GM12878 (cell line): ENCODE measurements at regions not wholly inside any gene's neighbourhood (a gene's known extent, or its start where the extent isn't known, plus 50 kb on each side); places are given as distances from the start of the nearest gene placed in this dataset.

Experiments used
- ATF7 ChIP-seq: fragments of 450-650 bp; IDR thresholded peaks from 2 replicates; pipeline ENCODE4 v1.6.1; 2016; ENCODE audit warnings: low read depth, mild to moderate bottlenecking
- EP300 ChIP-seq, 2 experiments: fragments of 150-350 bp in 1 of 2; IDR thresholded peaks; 2 replicates each; pipeline ENCODE4 v1.6.1; 2011 to 2012; ENCODE audit warnings: low read depth in 2 of 2, low read length in 2 of 2, borderline replicate concordance in 1 of 2, improper control_type of control experiment in 1 of 2, inconsistent platforms in 1 of 2; ENCODE audit not compliant: control insufficient read depth in 1 of 2
- FOS ChIP-seq: IDR thresholded peaks from 3 replicates; pipeline ENCODE4 v1.6.1; 2011; ENCODE audit warnings: borderline replicate concordance; ENCODE audit not compliant: insufficient read length; ENCODE audit errors: extremely low read depth
- FOXM1 ChIP-seq: IDR thresholded peaks from 2 replicates; pipeline ENCODE4 v1.6.1; 2012; ENCODE audit warnings: low read depth, mild to moderate bottlenecking, inconsistent platforms, low read length, moderate library complexity
- JUNB ChIP-seq: IDR thresholded peaks from 2 replicates; pipeline ENCODE4 v1.6.1; 2016; ENCODE audit warnings: antibody characterized with exemption, mild to moderate bottlenecking
- POLR2A ChIP-seq: IDR thresholded peaks from 2 replicates; pipeline ENCODE4 v1.6.1; 2011; ENCODE audit warnings: low read depth, mild to moderate bottlenecking, low read length
- PRDM15 ChIP-seq: fragments of 450-650 bp; formaldehyde crosslinking; IDR thresholded peaks from 2 replicates; pipeline ENCODE4 v1.4.0; 2020; ENCODE audit warnings: mild to moderate bottlenecking, moderate library complexity
- TAF1 ChIP-seq: IDR thresholded peaks from 2 replicates; pipeline ENCODE4 v1.6.1; 2011; ENCODE audit warnings: mild to moderate bottlenecking, low read depth, low read length, borderline replicate concordance
- USF2 ChIP-seq: IDR thresholded peaks from 2 replicates; pipeline ENCODE4 v1.6.1; 2011; ENCODE audit warnings: low read depth, low read length, improper control_type of control experiment, borderline replicate concordance
- YY1 ChIP-seq: IDR thresholded peaks from 2 replicates; pipeline ENCODE4 v1.6.1; 2011; ENCODE audit warnings: low read depth, mild to moderate bottlenecking, low read length
- TF ChIP-seq, protein P1 (sequence below): IDR thresholded peaks from 2 replicates; pipeline ENCODE4 v1.6.1; 2011; ENCODE audit warnings: mild to moderate bottlenecking, low read depth, low read length, moderate library complexity; ENCODE audit not compliant: insufficient replicate concordance
- TF ChIP-seq, protein P2 (sequence below), 3 experiments: IDR thresholded peaks in 2 of 3; conservative IDR thresholded peaks in 1 of 3; 2 replicates each; pipeline ENCODE4 v1.5.1; 2011; ENCODE audit warnings: low read depth in 3 of 3, low read length in 3 of 3, mild to moderate bottlenecking in 3 of 3, control low read depth in 2 of 3, moderate library complexity in 2 of 3, inconsistent platforms in 1 of 3, mixed read lengths in 1 of 3; ENCODE audit not compliant: control insufficient read depth in 2 of 3, insufficient read depth in 1 of 3; ENCODE audit errors: extremely low read depth in 1 of 3

GRCh38 chr7:6934981-6935380 is 108.9 kb upstream of the CCZ1B start:
- TF ChIP-seq, protein P1, sequence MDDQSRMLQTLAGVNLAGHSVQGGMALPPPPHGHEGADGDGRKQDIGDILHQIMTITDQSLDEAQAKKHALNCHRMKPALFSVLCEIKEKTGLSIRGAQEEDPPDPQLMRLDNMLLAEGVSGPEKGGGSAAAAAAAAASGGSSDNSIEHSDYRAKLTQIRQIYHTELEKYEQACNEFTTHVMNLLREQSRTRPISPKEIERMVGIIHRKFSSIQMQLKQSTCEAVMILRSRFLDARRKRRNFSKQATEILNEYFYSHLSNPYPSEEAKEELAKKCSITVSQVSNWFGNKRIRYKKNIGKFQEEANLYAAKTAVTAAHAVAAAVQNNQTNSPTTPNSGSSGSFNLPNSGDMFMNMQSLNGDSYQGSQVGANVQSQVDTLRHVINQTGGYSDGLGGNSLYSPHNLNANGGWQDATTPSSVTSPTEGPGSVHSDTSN: no peak
- TF ChIP-seq USF2 (no peak), ATF7 (no peak), EP300 (IDR thresholded peaks at IDR 0.05; ENCODE audit: borderline replicate concordance in 1 of 2, control insufficient read depth in 1 of 2, low read depth in 2 of 2, low read length in 2 of 2) (no peak), TAF1 (no peak), FOS (no peak), FOXM1 (no peak), JUNB (no peak), YY1 (no peak), POLR2A (no peak), PRDM15 (CRISPR knock-in tag) (no peak)
- TF ChIP-seq, protein P2, sequence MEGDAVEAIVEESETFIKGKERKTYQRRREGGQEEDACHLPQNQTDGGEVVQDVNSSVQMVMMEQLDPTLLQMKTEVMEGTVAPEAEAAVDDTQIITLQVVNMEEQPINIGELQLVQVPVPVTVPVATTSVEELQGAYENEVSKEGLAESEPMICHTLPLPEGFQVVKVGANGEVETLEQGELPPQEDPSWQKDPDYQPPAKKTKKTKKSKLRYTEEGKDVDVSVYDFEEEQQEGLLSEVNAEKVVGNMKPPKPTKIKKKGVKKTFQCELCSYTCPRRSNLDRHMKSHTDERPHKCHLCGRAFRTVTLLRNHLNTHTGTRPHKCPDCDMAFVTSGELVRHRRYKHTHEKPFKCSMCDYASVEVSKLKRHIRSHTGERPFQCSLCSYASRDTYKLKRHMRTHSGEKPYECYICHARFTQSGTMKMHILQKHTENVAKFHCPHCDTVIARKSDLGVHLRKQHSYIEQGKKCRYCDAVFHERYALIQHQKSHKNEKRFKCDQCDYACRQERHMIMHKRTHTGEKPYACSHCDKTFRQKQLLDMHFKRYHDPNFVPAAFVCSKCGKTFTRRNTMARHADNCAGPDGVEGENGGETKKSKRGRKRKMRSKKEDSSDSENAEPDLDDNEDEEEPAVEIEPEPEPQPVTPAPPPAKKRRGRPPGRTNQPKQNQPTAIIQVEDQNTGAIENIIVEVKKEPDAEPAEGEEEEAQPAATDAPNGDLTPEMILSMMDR (IDR thresholded peaks at IDR 0.05 in 2 of 3, conservative IDR thresholded peaks at IDR 0.05 in 1 of 3; ENCODE audit: control insufficient read depth in 2 of 3, extremely low read depth in 1 of 3, insufficient read depth in 1 of 3, low read depth in 3 of 3, low read length in 3 of 3): no peak
